ENCODE measurements at regions not wholly inside any gene's neighbourhood (a gene's known extent, or its start where the extent isn't known, plus 50 kb on each side); places are given as distances from the start of the nearest gene placed in this dataset.

DNA sequence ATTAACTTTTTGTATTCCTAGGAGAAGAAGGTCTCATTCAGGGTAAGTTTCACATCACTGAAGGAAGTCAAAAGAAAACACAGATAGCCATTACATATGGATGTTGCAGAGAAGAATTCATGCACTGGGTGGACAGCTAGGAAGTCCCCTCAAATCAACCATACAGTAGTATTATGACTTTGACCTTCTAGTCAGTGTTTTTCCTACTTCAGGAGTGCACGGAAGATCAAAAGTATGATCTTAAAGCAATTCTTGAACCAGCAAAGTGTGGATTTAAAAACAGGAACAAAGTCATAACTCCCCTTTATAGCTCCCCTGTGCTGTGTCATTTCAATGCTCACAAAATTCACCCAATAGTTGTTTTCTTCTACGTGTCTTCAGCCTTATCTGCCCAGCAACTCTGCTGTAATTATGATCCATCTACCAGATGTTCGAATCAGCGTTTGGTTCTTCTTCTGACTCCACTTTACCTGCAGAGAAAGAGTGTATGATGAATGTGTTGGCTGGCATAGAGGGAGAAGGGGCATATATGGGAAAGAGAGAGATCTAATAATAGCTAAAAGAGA lies 118.1 kb upstream of the MEIS2 start:
- H3K27ac ChIP-seq (ENCODE audit: insufficient read depth, low read depth, low read length, poor library complexity, severe bottlenecking), result no peak overlapping the region
- H3K36me3 ChIP-seq (ENCODE audit: control insufficient read depth, insufficient read depth, low read length), result no peaks in the 10 kb centered on the region
- H3K4me3 ChIP-seq (ENCODE audit: insufficient read depth, low read depth, low read length), result no peak overlapping the region
- 94 to 95% methylated on average over 4 of the region's 4 CpGs for WGBS, 2 experiments
- no peaks in the 10 kb centered on the region for H3K9me3 ChIP-seq (ENCODE audit: control insufficient read depth, low read length)
- H3K27me3 ChIP-seq (ENCODE audit: control insufficient read depth, insufficient read depth, low read length, poor library complexity, severe bottlenecking), result no peaks in the 10 kb centered on the region
- no peaks in the 10 kb centered on the region for H3K4me1 ChIP-seq (ENCODE audit: control insufficient read depth, insufficient read depth, low read length)

DNA sequence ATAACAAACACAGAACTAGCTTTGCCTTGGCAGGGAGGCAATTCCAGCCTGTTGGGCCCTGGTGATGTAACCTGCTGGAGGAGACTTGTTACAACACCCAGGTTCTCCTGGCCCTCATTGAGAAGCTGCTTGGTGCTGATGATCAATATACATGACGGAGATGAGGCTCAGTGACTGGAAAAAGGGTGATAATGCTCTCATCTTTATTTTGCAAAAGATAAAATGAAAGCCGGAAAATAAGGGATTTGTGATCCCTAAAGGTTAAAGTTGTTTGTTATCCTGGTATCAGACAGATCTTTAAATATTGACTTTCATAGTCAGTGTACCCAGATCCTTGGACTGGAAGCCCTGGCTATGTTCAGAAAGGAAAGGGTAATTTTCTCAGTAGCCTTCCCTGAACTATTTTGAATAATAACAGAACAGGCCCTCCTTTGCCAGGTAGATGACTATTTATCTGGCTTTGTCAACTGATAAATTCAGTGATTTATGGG lies 118.9 kb upstream of the MEIS2 start:
- no peaks in the 10 kb centered on the region for H3K4me1 ChIP-seq (ENCODE audit: control insufficient read depth, insufficient read depth, low read length)
- 94 to 96% methylated on average over 2 of the region's 2 CpGs for WGBS, 2 experiments
- H3K27ac ChIP-seq (ENCODE audit: insufficient read depth, low read depth, low read length, poor library complexity, severe bottlenecking), result no peak overlapping the region

DNA sequence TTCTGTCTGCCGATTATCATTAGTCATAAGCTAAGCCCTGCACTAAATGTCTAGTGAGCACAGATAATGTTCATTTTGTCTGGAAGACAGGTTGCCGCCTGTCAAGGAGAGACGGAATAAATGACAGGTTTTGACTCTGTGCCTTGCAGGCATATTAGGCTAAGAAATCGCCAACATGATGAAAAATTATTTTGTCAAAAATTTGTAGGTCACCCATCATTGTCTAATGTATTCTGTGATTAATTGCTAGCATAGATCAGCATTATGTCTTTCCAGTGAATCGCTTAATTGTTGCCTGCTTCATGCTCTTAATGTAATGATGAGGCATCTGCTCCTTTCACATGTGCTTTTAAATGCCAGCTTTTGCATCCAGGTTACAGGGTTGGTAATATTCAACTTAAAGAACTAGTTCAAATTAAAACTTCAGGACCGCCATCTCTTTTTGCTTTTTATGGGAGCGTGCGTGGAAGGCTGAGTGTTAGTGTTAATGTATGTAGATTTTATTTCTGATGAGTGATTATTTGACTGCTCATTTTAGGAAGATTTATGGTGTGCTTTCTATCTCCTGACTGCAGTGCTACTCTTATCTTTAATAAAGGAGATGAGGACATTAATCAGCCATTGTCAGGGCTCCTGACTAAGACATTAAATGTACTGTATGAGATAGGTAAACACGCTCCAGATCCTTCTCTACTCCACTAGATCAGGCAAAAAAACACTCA lies 120.8 kb upstream of the MEIS2 start:
- WGBS, 2 experiments, result 93 to 96% methylated on average over 9 of the region's 9 CpGs
- Histone ChIP-seq H3K4me1 (ENCODE audit: control insufficient read depth, insufficient read depth, low read length) (no peaks in the 10 kb centered on the region), H3K4me3 (ENCODE audit: insufficient read depth, low read depth, low read length) (no peak overlapping the region), H3K36me3 (ENCODE audit: control insufficient read depth, insufficient read depth, low read length) (no peaks in the 10 kb centered on the region), H3K27me3 (ENCODE audit: control insufficient read depth, insufficient read depth, low read length, poor library complexity, severe bottlenecking) (no peaks in the 10 kb centered on the region), H3K27ac (ENCODE audit: insufficient read depth, low read depth, low read length, poor library complexity, severe bottlenecking) (no peak overlapping the region), H3K9me3 (ENCODE audit: control insufficient read depth, low read length) (no peaks in the 10 kb centered on the region)

More for the DNA sequence above, 118.9 kb upstream of the MEIS2 start:
- H3K9me3 ChIP-seq (ENCODE audit: control insufficient read depth, low read length), result no peaks in the 10 kb centered on the region
- no peaks in the 10 kb centered on the region for H3K27me3 ChIP-seq (ENCODE audit: control insufficient read depth, insufficient read depth, low read length, poor library complexity, severe bottlenecking)
- no peak overlapping the region for H3K4me3 ChIP-seq (ENCODE audit: insufficient read depth, low read depth, low read length)
- no peaks in the 10 kb centered on the region for H3K36me3 ChIP-seq (ENCODE audit: control insufficient read depth, insufficient read depth, low read length)

DNA sequence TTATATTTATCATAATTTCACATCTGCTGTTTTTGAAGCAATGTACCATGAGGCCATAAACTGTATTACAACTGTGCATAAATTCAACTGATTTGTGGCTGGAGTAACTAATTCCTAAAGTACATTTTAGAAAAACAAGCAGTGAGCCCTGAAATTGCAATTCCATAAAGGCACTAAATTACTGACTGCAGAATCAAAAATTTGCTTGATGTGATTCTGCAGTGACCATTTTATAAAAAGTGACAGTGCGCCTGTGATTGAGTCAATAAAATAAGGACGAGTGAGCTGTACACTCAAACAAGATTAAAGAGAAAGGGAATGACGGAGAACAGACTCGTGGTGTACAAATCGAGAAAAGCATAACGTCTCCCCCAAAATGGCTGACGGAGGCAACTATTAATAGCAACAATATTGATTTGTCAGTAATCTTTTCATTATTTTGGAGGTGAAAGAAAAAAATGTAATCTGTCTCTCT lies 121.4 kb upstream of the MEIS2 start:
- WGBS, 2 experiments, result 94 to 95% methylated on average over 7 of the region's 7 CpGs
- H3K27me3 ChIP-seq (ENCODE audit: control insufficient read depth, insufficient read depth, low read length, poor library complexity, severe bottlenecking), result no peaks in the 10 kb centered on the region
- H3K4me3 ChIP-seq (ENCODE audit: insufficient read depth, low read depth, low read length), result no peak overlapping the region
- H3K36me3 ChIP-seq (ENCODE audit: control insufficient read depth, insufficient read depth, low read length), result no peaks in the 10 kb centered on the region
- no peaks in the 10 kb centered on the region for H3K4me1 ChIP-seq (ENCODE audit: control insufficient read depth, insufficient read depth, low read length)
- no peaks in the 10 kb centered on the region for H3K9me3 ChIP-seq (ENCODE audit: control insufficient read depth, low read length)
- no peak overlapping the region for H3K27ac ChIP-seq (ENCODE audit: insufficient read depth, low read depth, low read length, poor library complexity, severe bottlenecking)

DNA sequence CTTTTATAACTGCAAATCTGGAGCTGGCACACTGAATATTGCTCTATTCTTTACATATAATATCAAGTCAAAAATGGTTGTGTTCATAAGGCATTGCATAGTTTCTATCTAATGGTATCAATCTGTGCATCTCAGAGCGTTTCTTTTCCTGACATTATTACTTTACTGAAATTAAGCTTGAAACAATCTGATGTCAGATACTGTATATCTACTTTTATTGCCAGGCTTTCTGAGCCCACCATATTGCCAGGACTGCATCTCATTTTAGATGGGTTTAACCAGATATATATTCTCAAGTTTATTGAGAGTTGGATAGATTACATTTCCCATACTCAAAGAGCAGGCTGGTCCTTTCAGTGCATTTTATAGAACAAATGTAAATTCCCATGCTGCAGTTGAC lies 122.7 kb upstream of the MEIS2 start:
- Histone ChIP-seq H3K27me3 (ENCODE audit: control insufficient read depth, insufficient read depth, low read length, poor library complexity, severe bottlenecking) (no peaks in the 10 kb centered on the region), H3K27ac (ENCODE audit: insufficient read depth, low read depth, low read length, poor library complexity, severe bottlenecking) (no peak overlapping the region), H3K4me1 (ENCODE audit: control insufficient read depth, insufficient read depth, low read length) (no peaks in the 10 kb centered on the region), H3K36me3 (ENCODE audit: control insufficient read depth, insufficient read depth, low read length) (no peaks in the 10 kb centered on the region), H3K9me3 (ENCODE audit: control insufficient read depth, low read length) (no peaks in the 10 kb centered on the region), H3K4me3 (ENCODE audit: insufficient read depth, low read depth, low read length) (no peak overlapping the region)
- 71 to 86% methylated on average over 1 of the region's 1 CpG for WGBS, 2 experiments

DNA sequence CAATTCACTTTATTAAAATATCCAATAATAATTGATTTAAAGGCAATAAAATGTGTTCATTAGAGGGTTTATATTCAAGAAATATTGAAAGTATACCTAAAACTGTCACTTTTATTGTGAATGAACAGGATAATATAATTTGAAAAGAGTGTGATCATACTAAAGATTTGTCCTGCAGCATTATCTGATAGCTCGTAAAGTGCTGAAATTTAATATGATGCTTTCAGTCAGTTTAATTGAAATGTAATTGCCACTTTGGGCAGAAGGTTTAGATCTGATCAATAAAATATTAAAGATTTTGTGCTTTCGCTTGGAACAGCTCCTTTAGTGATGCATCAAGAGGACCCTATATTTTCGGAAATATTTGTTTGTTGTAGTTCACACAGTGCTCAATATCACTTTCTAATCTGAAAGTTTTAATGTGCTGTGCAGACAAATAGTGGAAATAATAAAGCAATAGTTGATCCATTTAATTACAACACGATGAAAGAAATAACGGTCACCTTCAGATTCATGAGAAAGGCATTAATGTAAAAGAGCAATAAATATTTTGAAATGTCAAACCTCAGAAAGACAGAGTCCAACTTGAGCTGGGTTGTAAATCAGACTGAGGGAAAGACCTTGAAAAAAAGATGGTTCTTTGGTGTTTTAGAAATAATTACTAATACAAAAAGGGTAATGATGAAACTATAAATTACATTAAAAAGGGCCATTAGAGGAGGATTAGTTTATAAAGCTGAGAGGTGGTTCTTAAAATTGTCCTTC lies 129.7 kb upstream of the MEIS2 start:
- 95 to 99% methylated on average over 4 to 5 of the region's 5 CpGs for WGBS, 2 experiments

DNA sequence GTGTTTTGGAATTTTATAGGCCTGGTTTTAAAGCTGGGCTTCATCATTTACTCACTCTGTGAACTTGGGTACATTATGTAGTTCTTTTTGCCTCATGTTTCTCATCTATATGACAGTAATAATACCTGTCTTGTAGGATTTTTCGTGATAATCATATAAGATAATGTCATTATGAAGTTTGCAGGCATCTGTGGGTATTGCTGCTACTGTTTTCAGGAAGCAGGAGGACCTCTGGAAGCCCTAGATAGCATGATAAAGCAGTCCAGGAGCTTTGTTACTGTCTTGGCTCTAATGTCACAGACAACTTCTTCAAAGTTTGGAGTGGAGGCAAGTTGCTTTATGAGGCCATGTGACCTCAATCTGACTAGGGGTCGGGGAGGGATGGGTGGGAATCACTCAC lies 145.0 kb upstream of the MEIS2 start:
- H3K9me3 ChIP-seq (ENCODE audit: control insufficient read depth, low read length), result no peaks in the 10 kb centered on the region
- 85 to 86% methylated on average over 2 of the region's 2 CpGs for WGBS, 2 experiments
- no peak overlapping the region for H3K4me3 ChIP-seq (ENCODE audit: insufficient read depth, low read depth, low read length)
- no peak overlapping the region for H3K27ac ChIP-seq (ENCODE audit: insufficient read depth, low read depth, low read length, poor library complexity, severe bottlenecking)
- no peaks in the 10 kb centered on the region for H3K27me3 ChIP-seq (ENCODE audit: control insufficient read depth, insufficient read depth, low read length, poor library complexity, severe bottlenecking)
- H3K36me3 ChIP-seq (ENCODE audit: control insufficient read depth, insufficient read depth, low read length), result no peaks in the 10 kb centered on the region
- H3K4me1 ChIP-seq (ENCODE audit: control insufficient read depth, insufficient read depth, low read length), result peaks cover 14% of the 10 kb centered on the region

More for the DNA sequence above, 129.7 kb upstream of the MEIS2 start:
- Histone ChIP-seq H3K27ac (ENCODE audit: insufficient read depth, low read depth, low read length, poor library complexity, severe bottlenecking) (no peak overlapping the region), H3K9me3 (ENCODE audit: control insufficient read depth, low read length) (no peaks in the 10 kb centered on the region), H3K4me1 (ENCODE audit: control insufficient read depth, insufficient read depth, low read length) (no peaks in the 10 kb centered on the region), H3K36me3 (ENCODE audit: control insufficient read depth, insufficient read depth, low read length) (no peaks in the 10 kb centered on the region), H3K4me3 (ENCODE audit: insufficient read depth, low read depth, low read length) (no peak overlapping the region), H3K27me3 (ENCODE audit: control insufficient read depth, insufficient read depth, low read length, poor library complexity, severe bottlenecking) (no peaks in the 10 kb centered on the region)

DNA sequence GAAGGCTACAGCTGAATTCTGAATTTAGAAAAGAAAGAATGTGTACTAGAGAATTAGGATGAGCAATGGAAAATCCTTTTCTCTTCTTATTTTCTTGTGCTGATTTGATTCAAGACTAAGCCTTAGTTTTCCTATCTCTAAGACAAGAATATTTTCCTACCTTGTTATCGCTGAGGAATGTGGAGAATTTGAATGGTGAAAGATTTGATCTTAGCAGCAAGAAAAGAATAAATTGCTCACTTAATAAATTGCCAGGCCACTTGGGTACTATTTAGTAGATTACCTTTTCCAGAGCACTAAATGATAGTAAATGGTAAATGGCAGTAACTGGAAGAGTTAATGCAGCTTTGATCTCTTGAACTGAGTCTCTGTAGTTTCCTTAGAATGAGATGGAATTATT lies 145.7 kb upstream of the MEIS2 start:
- H3K9me3 ChIP-seq (ENCODE audit: control insufficient read depth, low read length), result no peaks in the 10 kb centered on the region
- H3K27ac ChIP-seq (ENCODE audit: insufficient read depth, low read depth, low read length, poor library complexity, severe bottlenecking), result no peak overlapping the region
- WGBS, 2 experiments, result 86% methylated on average over 1 of the region's 1 CpG; no CpG with 5 or more reads in 1 of the 2 experiments
- no peaks in the 10 kb centered on the region for H3K36me3 ChIP-seq (ENCODE audit: control insufficient read depth, insufficient read depth, low read length)
- H3K4me1 ChIP-seq (ENCODE audit: control insufficient read depth, insufficient read depth, low read length), result peaks cover 14% of the 10 kb centered on the region
- no peaks in the 10 kb centered on the region for H3K27me3 ChIP-seq (ENCODE audit: control insufficient read depth, insufficient read depth, low read length, poor library complexity, severe bottlenecking)
- H3K4me3 ChIP-seq (ENCODE audit: insufficient read depth, low read depth, low read length), result no peak overlapping the region

DNA sequence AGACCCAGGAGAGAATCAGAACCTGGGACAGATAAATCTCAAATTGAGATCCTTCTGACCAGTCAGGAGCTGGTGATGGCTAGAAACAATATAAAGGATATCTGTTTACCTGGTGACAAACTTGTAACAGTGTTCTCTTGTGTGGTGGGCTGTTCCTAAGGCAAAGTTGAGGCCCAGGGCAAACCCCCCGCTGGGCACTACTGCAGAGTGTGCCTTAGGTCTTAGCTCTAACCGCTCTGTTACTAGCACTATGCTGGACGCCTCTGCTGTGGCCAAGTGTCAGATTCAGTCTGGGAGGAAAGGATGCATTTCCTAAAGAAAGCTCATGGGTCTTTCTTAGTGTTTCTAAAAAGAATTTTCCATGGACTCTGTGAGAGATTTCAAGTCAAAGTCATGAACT lies 146.5 kb upstream of the MEIS2 start:
- H3K27me3 ChIP-seq (ENCODE audit: control insufficient read depth, insufficient read depth, low read length, poor library complexity, severe bottlenecking), result no peaks in the 10 kb centered on the region
- no peak overlapping the region for H3K27ac ChIP-seq (ENCODE audit: insufficient read depth, low read depth, low read length, poor library complexity, severe bottlenecking)
- 61 to 65% methylated on average over 3 of the region's 3 CpGs for WGBS, 2 experiments

DNA sequence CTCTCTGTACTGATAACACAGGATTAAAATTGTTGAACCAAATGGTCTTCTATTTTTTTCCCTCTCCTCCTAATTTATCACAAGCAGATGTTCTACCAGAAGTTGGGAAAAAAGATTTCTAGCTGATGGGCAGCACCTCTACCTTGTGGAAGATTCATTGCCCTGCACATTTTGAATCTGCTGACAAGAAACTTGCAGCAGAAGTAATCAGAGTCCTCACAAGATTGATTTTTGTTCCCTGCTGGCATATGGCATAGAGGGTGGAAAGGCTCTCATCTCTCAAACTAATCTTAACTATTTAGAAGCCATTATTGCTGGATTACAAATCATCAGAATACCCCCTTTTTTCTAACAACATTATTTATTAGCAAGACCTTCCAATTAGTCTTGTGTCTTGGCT lies 148.9 kb upstream of the MEIS2 start:
- no peaks in the 10 kb centered on the region for H3K36me3 ChIP-seq (ENCODE audit: control insufficient read depth, insufficient read depth, low read length)
- no peaks in the 10 kb centered on the region for H3K27me3 ChIP-seq (ENCODE audit: control insufficient read depth, insufficient read depth, low read length, poor library complexity, severe bottlenecking)
- no peak overlapping the region for H3K4me3 ChIP-seq (ENCODE audit: insufficient read depth, low read depth, low read length)
- H3K9me3 ChIP-seq (ENCODE audit: control insufficient read depth, low read length), result no peaks in the 10 kb centered on the region
- peaks cover 14% of the 10 kb centered on the region for H3K4me1 ChIP-seq (ENCODE audit: control insufficient read depth, insufficient read depth, low read length)
- H3K27ac ChIP-seq (ENCODE audit: insufficient read depth, low read depth, low read length, poor library complexity, severe bottlenecking), result no peak overlapping the region

More for the DNA sequence above, 146.5 kb upstream of the MEIS2 start:
- H3K9me3 ChIP-seq (ENCODE audit: control insufficient read depth, low read length), result no peaks in the 10 kb centered on the region
- H3K4me1 ChIP-seq (ENCODE audit: control insufficient read depth, insufficient read depth, low read length), result peaks cover 14% of the 10 kb centered on the region
- H3K36me3 ChIP-seq (ENCODE audit: control insufficient read depth, insufficient read depth, low read length), result no peaks in the 10 kb centered on the region
- H3K4me3 ChIP-seq (ENCODE audit: insufficient read depth, low read depth, low read length), result no peak overlapping the region

All from ectodermal cell (in vitro differentiated cells).